Urothelium cell line (cell line): ENCODE measurements at regions not wholly inside any gene's neighbourhood (a gene's known extent, or its start where the extent isn't known, plus 50 kb on each side); places are given as distances from the start of the nearest gene placed in this dataset.

Experiments
- DNase-seq: peaks from one replicate; pipeline ENCODE4 v3.0.0; 2011; ENCODE audit warnings: low spot score, mixed read lengths
- FAIRE-seq: peaks from 2 replicates; lab custom pipeline; 2011; peaks lifted over from hg19 to GRCh38; lab: Jason Lieb, UNC

DNA sequence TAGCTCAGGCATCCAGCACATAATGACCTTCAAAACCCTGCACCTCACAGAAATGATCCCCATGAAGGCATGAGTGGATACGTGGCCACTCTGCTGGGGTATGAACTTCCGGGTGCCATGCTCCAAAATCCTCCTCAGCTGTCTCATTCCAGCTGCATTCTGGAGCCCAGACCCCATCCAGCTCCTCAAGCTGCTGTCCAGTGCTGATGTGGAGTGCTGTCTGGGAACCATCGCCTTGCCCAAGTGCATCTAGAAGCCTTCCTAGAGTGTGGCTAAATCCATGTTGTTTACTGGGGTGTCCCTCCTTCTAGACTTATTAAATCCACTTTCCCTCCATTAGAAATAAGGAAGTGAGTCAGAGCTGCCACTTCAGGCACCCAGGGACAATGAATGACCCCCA is 130.8 kb upstream of the PTPRT start:
- no peak for FAIRE-seq
- no peak for DNase-seq

DNA sequence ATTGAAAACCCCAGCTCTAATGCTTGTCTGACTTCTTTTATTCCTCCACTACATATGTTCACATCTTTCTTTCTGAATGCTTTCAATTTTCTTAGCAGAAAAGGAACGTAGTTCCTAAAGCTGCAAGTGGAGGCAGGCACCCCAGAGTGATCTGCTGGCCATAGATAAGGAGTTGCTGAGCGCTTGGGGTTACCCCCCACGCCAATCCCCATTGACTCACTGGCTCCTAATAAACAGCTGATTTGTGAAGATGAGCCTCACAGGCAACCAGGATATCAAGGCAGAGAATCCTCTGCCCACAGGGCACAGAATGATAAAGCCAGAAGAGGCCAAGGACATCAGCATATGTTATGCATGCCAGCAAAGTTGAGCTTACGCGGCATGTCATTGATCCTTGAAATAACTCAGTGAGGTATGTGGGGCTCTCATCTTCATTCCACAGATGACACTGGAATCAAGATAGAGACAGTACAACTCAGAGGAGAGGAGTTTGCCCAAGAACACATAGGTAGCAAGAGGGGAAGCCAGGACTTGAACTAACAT is 129.1 kb upstream of the PTPRT start:
- DNase-seq (no peak), FAIRE-seq (no peak)

DNA sequence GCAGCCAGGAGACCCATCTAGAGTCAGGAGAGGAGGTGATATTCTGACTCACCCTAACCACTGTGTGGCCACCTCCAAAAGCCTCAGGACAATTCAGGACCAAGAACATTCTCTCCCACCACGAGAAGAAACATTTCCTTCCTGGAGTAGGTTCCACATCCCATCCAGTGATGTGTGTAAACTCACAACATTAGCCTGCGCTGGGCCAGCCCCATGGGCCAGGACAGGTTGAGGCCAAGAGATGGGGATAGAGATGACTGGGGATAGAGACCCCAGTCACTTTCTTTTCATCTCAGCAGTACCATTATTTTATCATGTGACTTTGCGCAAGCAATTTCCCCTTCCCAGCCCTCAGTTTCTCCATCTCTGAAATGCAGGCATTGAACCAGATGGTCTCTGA is 126.6 kb upstream of the PTPRT start:
- DNase-seq (no peak), FAIRE-seq (no peak)

DNA sequence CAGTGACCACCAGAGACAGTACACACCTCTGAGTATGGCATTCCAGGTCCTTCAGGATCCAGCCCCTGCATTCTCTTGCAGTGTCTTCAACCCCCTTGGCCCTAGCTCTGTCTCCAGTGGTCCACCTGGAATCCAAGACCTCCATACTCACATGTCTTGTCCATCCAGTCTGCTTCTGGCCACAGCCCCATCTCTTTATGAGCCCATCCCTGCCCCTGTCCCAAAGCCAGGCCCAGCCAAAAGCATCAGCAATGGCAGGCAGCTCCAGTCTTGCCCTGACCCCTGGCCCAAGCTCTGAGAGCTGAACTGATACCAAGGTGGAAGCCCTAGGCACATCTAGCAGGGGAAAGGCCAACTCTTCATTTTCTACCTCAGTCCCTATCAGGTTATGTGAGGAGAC is 119.6 kb upstream of the PTPRT start:
- no peak for DNase-seq
- FAIRE-seq = no peak

DNA sequence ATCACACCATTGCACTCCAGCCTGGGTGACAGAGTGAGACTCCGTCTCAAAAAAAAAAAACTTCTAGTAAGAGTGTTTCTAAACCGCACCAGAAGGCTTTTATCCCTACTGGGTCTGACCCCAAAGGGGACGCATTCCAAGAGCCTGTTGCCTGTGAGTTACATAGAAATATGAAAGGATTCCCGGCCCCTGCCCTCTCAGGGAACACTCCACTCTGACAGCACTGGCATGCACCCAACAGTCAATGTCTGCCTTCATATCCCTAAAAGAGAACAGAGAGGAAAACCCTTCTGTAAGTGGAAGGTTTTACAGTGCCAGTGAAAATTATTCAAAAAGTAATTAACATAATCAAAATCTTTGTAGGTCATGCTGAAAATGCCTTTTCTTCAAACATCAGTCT is 117.1 kb upstream of the PTPRT start:
- DNase-seq (no peak), FAIRE-seq (no peak)

DNA sequence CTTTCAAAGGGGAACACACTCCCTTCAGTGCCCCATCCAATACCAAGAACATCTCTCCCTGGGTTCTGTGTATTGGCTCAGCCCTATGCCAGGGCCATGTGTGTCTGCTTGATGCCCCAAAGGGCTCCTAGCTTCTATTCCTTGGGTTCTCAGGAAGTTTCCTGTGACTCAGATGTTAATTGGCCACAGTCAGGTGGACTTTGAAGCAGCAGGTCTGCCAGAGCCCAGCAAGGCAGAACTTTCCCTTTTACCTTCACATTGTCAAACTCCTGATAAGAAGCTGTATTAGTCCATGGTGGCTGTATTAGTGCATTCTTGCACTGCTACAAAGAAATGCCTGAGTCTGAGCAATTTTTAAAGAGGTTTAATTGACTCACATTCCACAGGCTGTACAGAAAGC is 116.0 kb upstream of the PTPRT start:
- FAIRE-seq (no peak), DNase-seq (no peak)

DNA sequence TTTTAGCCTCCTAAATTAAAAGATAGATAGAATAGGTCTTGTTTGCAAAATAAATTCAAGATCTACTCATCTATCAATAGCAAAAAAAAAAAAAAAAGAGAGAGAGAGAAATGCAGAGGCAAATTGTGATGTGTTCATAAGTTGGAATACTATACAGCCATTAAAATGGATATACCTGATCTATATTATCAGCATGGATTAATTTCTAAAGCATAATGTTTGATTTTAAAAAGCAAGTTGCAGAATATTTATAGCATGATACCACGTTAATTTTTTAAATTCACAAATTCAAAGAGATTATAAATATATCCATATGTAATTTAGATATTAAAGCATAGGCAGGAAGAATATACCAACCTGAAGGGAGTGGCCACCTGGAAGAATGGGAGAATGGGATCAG is 114.9 kb upstream of the PTPRT start:
- no peak for FAIRE-seq
- no peak for DNase-seq

DNA sequence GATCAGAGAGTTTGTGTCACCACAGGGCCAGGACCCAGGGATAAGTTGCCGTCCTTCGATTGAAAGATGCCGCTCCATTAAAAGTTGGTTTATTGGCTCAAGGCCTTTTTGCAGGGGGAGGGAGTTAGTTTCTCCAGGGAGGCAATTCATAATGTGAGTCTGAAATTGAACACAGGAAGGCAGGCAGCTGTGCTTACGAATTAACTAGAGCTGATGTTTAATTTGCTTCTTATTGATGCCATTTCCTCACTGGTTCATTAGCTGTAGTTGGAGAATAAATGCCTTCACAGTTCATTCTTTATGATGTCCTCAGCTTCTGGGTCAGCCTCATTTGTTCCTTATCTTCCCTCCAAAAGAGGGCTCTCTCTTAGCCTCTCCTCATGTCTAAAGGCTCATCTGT is 113.2 kb upstream of the PTPRT start:
- DNase-seq (no peak), FAIRE-seq (no peak)

DNA sequence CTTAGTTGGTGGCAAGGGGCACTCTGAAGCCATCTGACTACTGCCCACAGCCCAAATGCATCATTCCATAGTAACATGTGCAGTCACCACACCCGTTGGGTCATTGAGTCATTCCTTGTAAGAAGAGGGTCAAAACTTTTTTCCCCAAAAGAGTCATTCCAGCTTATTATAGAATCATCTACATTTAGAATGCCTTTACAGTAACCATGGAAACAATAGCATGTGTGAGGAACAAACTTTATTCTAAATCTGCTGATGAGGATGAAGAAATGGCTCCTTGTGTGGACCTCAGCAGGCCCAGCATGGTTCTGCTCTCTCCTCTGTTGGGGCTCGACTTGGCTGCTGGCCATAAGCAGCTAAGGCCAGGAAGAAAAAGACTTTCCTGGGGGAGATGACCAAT is 111.2 kb upstream of the PTPRT start:
- FAIRE-seq = no peak
- DNase-seq = no peak

DNA sequence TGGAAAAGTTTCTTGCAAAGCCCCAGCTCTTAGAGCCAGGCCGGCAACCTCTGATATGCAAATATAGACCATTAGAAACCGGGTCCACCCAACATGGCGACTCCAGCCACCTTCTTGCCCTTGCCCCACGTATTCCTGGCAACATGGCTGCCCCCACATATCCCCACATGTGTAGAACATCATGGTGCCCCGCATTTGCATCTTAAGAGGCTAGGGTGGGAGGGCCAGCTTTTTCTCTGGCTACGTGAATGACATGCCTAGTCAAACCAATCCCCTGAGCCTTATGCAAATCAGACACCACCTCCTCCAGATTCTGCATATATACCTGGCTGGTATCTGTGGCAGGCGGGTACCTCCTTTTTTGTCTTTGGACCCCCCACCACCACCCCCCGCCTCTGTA is 106.1 kb upstream of the PTPRT start:
- FAIRE-seq (no peak), DNase-seq (no peak)

DNA sequence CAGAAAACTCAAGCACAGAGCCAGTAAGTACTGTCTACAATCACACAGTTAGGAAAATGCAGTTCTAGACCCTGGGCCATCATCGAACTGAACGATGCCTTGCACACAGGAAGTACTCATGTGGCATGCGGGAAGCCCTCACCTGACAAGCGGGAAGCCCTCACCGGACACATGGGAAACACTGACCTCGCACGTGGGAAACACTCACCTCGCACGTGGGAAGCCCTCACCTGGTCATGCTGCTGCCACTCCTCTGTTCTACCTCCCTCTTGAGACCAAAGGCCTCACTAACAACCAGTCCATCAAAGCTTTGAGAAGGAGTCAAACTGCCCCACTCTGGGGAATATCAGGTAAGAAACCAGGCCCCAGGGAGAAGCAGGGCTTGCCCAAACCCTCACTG is 105.6 kb upstream of the PTPRT start:
- no peak for FAIRE-seq
- no peak for DNase-seq

DNA sequence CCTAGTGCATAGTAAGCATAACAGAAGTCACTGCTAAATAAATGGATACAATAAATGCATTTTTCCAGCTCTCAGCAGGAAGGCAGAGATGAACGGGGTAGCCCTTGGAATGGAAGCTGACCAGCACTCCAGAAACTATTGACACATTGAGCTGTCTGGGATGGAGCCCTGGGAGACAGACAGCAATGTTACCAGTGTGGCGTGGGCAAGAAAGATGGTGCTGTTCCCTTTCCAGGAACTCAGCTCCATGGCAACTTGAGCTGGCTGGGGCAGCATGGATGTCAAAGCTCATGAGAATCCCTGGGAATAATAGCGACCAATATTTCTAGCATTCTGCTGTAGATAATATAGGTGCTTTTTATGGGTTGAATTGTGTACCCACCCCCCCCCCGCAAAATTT is 104.3 kb upstream of the PTPRT start:
- DNase-seq = no peak

DNA sequence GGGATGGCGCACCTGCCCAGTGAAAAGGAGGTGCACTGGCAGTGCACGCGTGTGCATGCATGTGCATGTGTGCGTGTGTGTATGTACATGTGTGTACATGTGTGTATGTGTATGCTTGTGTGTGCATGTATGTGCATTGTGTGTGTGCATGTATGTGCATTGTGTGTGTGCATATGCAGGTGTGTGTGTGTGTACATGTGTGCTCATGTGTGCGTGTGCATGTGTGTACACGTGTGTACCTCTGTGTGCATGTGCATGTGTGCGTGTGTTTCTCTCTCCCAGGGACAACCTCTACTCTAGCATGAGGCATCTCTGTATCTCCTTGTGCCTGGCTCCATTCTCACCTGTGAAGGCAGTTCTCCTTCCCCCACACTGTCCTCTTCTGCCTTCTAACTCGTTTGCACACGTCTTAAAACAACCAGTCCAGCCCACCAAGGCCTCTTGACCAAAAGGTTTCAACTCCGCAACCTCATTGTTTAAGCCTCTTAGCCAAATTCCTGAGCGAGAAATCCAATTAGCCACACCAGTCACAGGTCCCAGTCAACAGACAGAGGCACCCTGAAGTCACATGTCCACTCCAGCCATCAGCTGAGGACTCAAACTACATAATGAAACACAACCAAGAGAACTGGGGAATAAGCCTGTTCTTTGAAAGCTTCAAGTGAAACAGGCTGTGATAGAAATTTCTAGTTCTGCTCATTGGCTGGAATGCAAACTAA is 103.5 kb upstream of the PTPRT start:
- FAIRE-seq = peak; percentile 87
- DNase-seq = no peak

More for the DNA sequence above, 104.3 kb upstream of the PTPRT start:
- FAIRE-seq = no peak

DNA sequence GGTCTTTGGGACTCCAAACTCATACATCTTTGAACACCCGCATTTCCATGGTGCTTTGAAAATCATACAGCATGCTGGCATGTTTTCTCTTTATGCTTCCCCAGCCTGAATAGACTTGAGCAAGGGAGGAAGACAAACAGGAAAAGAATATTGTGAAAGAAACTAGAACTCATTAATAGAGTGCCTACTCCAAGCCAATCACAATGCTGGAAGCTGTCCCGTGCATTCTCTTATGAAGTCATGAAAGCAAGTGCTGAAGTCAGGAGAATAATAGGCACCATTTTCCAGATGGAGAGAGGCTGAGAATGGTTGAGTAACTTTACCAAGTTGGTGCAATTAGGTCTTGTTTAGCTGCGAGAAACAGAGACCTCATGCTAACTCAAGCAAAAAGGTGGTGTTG is 102.5 kb upstream of the PTPRT start:
- DNase-seq (no peak), FAIRE-seq (no peak)

DNA sequence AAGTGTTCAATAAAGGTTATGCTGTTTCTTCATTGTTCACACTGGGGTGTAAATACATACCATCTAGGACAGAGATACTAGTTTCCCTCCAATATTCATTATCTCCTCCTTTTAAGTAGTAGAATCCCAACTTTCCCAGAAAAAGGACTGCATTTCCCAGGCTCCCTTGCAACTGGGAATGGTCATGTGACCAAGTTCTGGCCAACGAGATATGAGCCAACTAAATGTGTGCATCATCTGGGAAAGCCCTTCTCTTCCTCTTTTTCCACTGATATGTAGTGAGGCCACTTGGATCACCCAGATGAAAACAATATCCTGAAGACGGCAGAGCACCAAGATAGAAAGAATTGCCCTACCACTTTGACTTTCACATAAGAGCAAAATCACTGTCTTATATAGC is 97.9 kb upstream of the PTPRT start:
- FAIRE-seq (no peak), DNase-seq (no peak)

DNA sequence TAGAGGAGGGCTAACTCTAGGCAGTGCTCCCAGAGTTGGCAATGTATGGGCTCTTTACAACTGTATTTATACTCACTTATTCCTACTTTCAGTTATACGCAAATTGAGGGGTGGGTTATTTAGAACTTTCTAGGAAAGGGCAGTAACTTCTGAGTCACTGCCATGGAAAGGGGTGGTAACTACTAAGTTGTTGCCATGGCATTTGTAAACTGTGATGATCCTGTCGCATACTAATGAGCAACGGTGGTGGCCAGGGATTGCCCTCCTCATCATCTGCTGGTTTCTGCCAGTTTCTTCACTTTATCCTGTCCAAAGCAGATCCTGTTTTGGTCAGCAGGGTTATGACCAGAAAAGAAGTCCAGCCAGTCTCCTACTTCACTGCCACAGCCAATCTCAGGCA is 95.5 kb upstream of the PTPRT start:
- DNase-seq (no peak), FAIRE-seq (no peak)

DNA sequence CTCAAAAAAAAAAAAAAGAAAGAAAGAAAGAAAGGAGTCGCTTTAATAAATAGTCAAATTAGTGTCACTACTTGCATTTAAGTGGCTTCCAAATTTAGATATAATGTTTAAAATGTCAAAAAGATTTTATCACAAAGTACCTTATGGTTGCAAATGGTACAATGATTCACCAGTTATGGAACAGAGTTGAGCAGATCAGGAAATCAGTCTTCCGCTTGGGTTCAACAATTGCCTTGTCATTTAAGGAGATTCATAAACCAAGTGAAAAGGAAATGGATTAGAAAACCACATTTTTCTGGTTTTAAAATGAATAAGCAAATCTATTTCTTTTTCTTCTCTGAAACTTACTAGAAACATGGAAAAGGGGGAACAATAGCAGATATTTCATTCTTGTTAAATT is 94.8 kb upstream of the PTPRT start:
- no peak for FAIRE-seq

DNA sequence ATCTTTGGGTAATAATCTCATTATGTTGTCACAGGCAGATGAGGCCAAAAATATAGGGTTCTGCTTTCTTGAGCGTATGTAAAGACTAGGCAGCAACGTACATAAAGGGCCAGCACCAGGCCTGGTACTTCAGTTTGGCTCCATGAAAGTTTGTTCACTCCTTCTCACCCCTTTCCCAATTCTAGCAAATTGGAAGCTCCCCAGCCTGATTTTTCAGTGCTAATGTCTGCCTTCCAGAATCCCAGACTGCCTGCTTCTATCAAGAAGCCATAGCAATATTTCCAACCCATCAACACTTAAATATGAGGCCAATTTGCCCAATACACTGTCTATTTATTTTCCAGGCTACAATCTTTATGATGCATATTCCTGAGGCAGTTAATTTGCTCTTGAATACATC is 93.4 kb upstream of the PTPRT start:
- no peak for DNase-seq
- FAIRE-seq = no peak

More for the DNA sequence above, 94.8 kb upstream of the PTPRT start:
- no peak for DNase-seq

DNA sequence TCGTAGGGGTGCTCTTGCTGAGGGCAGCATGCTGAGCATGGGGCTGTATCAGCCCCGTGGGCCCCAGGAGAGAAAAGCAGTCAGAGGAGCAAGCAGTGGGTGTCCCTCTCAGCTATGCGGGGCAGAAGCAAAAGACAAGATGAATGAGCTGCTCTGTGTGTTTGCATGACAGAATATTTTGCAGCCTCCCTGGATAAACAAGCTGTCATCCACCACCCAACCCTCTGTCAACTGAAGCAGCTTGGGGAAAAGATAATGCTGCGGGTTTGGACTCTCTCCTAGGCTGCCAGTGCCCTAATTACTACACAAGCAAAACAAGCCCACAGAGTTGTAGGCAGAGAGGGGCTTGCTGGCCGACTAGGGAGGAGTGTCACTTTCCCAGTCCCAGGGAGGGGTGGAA is 82.3 kb upstream of the PTPRT start:
- no peak for DNase-seq
- no peak for FAIRE-seq

DNA sequence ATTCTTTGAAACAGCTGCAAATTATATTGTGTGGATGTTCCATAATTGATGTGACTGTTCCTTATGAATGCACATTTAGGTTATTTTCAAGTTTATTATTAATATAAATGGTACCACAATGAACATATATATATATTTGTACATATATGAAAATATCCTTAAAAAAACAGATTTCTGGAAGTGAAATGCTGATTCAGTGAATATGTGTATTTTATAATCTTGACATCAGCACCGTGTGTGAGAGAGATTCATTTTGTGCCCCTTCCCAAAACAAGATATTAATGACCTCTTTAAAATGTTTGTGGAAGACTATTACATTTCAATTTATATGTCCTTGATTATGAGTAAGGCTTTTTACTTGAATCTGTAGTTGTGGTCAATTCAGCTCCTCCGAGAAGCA is 75.7 kb upstream of the PTPRT start:
- no peak for FAIRE-seq

DNA sequence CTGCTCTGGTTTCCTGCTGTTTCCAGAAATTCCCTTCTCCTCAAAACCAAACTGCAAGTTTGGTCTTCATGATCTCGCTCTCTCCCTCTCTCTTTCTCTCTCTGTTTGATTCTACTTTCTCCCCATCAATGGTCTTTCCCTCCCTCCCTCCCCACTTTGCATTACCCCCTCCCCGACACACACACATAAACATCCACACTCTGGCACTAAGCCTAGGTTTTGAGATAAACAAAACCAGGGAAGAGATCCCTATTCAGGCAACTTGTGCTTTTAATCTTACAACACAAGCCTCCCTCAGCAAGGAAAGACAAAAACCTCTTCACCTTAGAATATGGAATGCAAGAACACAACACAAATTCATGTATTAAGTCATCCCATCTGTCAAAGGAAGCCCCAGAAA is 73.5 kb upstream of the PTPRT start:
- DNase-seq (no peak), FAIRE-seq (no peak)

More for the DNA sequence above, 75.7 kb upstream of the PTPRT start:
- no peak for DNase-seq

DNA sequence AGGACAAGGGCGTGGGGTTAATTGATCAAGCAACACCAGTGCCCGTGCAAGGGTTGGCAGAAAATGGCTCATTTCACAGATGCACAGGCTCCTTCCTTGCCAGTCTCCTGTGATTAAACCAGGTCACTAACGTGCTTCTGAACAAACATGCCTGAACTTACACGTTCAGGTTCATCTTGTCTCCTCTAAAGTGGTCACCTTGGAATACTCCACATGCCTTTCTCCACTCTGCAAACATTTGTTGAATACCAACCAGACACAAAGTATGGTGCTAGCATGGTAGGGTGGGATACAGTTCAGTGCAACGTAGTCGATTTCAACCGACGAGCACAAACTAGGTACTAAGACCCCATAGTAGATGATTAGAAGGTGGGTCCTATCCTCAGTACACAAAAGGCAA is 72.6 kb upstream of the PTPRT start:
- FAIRE-seq = no peak
- no peak for DNase-seq

DNA sequence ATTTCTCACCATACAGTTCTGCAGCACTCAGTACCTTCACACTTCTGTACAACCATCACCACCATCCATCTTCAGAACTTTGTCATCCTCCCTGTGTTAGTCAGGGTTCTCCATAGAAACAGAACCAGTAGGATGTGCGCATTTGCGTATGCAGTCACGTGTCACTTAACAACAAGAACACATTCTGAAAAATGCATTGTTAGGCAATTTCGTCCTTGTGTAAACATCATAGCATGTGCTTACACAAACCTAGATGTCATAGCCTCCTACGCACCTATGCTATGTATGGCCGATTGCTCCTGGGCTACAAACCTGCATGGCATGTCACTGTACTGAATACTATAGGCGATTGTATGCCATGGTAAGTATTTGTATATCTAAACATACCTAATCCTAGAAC is 66.2 kb upstream of the PTPRT start:
- DNase-seq (no peak), FAIRE-seq (peak; percentile 5)
